GM12891 (cell line): ENCODE measurements at regions not wholly inside any gene's neighbourhood (a gene's known extent, or its start where the extent isn't known, plus 50 kb on each side); places are given as distances from the start of the nearest gene placed in this dataset.

Experiments used
- POLR2A ChIP-seq: IDR thresholded peaks from 2 replicates; pipeline ENCODE4 v1.6.1; 2011; ENCODE audit warnings: low read depth, low read length, control low read depth
- POLR2AphosphoS5 ChIP-seq: IDR thresholded peaks from 2 replicates; pipeline ENCODE4 v1.6.1; 2011; ENCODE audit warnings: low read depth, low read length, control low read depth

DNA sequence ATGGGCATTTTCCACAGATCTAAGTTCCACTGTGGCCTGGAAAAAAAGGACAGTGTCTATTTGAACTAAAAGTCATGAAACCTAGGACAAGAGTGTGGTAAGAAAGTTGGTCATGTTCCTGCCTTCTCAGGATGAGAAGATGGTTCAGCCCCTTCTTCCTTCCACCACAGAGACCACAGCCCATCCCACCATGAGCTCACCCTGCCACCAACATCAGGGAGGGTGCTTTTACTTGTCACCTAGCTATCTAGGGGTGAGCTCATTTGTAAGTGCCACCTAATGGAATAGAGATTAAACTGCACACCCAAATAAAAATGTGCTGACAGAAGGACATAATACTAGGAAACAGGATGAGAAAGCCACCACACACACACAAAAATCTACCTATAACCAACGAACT is 235.9 kb downstream of the SPIN4 start:
- TF ChIP-seq POLR2A (no peak), POLR2AphosphoS5 (no peak)
